Neural cell (in vitro differentiated cells): ENCODE measurements at regions not wholly inside any gene's neighbourhood (a gene's known extent, or its start where the extent isn't known, plus 50 kb on each side); places are given as distances from the start of the nearest gene placed in this dataset.

ENCODE experiments used
- H2AFZ ChIP-seq: fragments of 200-600, 300-800 bp; sonication (generic), shearing (Covaris generic); 2 replicates; pipeline ENCODE4 v1.6.0; 2014; ENCODE audit warnings: low read depth, mild to moderate bottlenecking, antibody characterized with exemption, low read length, moderate library complexity
- H3F3A ChIP-seq: fragments of 200-600 bp; shearing (Covaris generic); 2 replicates; pipeline ENCODE4 v1.6.1; 2016; ENCODE audit warnings: mild to moderate bottlenecking, moderate library complexity, mixed read lengths, antibody characterized with exemption, low read length; ENCODE audit not compliant: insufficient read depth, poor library complexity, severe bottlenecking
- H3K27ac ChIP-seq: fragments of 200-600, 300-800 bp; sonication (generic), shearing (Covaris generic); 2 replicates; pipeline ENCODE4 v1.5.1; 2014; ENCODE audit warnings: mild to moderate bottlenecking, low read length, moderate library complexity
- H3K27me3 ChIP-seq: fragments of 300-800, 200-600 bp; sonication (generic), shearing (Covaris generic); 2 replicates; pipeline ENCODE4 v1.6.0; 2014; ENCODE audit warnings: mild to moderate bottlenecking, low read depth, low read length, moderate library complexity; ENCODE audit not compliant: insufficient read depth
- H3K36me3 ChIP-seq: fragments of 300-800, 200-600 bp; sonication (generic), shearing (Covaris generic); 2 replicates; pipeline ENCODE4 v1.5.1; 2014; ENCODE audit warnings: mild to moderate bottlenecking, antibody characterized with exemption, low read length, moderate library complexity; ENCODE audit not compliant: insufficient read depth
- H3K4me2 ChIP-seq: fragments of 300-800, 200-600 bp; sonication (generic), shearing (Covaris generic); 2 replicates; pipeline ENCODE4 v1.6.0; 2014; ENCODE audit warnings: mild to moderate bottlenecking, low read length
- H3K4me3 ChIP-seq: fragments of 300-800, 200-600 bp; sonication (generic), shearing (Covaris generic); 2 replicates; pipeline ENCODE4 v1.5.1; 2014; ENCODE audit warnings: mild to moderate bottlenecking, low read length, moderate library complexity
- H3K79me2 ChIP-seq: fragments of 200-600 bp; shearing (Covaris generic); replicated peaks from 2 replicates; pipeline ENCODE4 v1.6.0; 2014; ENCODE audit warnings: mild to moderate bottlenecking, low read length, moderate library complexity; ENCODE audit not compliant: insufficient read depth
- H3K9ac ChIP-seq: fragments of 300-800, 200-600 bp; sonication (generic), shearing (Covaris generic); 2 replicates; pipeline ENCODE4 v1.6.1; 2016; ENCODE audit warnings: mild to moderate bottlenecking, low read length, mixed read lengths
- H3K9me2 ChIP-seq: fragments of 200-600 bp; shearing (Covaris generic); 2 replicates; pipeline ENCODE4 v1.6.1; 2016; ENCODE audit warnings: mild to moderate bottlenecking, low read length, mixed read lengths; ENCODE audit not compliant: insufficient read depth
- H3K9me3 ChIP-seq: fragments of 200-600, 300-800 bp; sonication (generic), shearing (Covaris generic); 2 replicates; pipeline ENCODE4 v1.6.1; 2016; ENCODE audit warnings: mild to moderate bottlenecking, mixed run types, low read length, moderate library complexity, mixed read lengths
- H4K20me1 ChIP-seq: fragments of 200-600 bp; shearing (Covaris generic); 2 replicates; pipeline ENCODE4 v1.6.1; 2016; ENCODE audit warnings: mild to moderate bottlenecking, mixed run types; ENCODE audit not compliant: insufficient read depth
- EP300 ChIP-seq: fragments of 450-650 bp; conservative IDR thresholded peaks from 2 replicates; pipeline ENCODE4 v1.6.1; 2014; ENCODE audit warnings: antibody characterized with exemption, mild to moderate bottlenecking, moderate library complexity; ENCODE audit not compliant: poor library complexity, severe bottlenecking
- EZH2 ChIP-seq: fragments of 200-600, 300-800 bp; shearing (Covaris generic), sonication (generic); IDR thresholded peaks from 2 replicates; pipeline ENCODE4 v1.6.1; 2014; ENCODE audit warnings: antibody characterized with exemption, low read length, borderline replicate concordance, mild to moderate bottlenecking; ENCODE audit not compliant: insufficient read depth, poor library complexity, severe bottlenecking
- MXI1 ChIP-seq: fragments of 450-650 bp; conservative IDR thresholded peaks from 2 replicates; pipeline ENCODE4 v1.6.1; 2014; ENCODE audit warnings: antibody characterized with exemption, mild to moderate bottlenecking; ENCODE audit not compliant: poor library complexity, severe bottlenecking
- POLR2AphosphoS5 ChIP-seq: IDR thresholded peaks from 2 replicates; pipeline ENCODE4 v1.6.1; 2012
- RAD21 ChIP-seq: fragments of 450-650 bp; conservative IDR thresholded peaks from 2 replicates; pipeline ENCODE4 v1.6.1; 2014; ENCODE audit warnings: antibody characterized with exemption, mild to moderate bottlenecking, moderate library complexity
- REST ChIP-seq: IDR thresholded peaks from 2 replicates; pipeline ENCODE4 v1.6.1; 2012; ENCODE audit warnings: borderline replicate concordance
- SMC3 ChIP-seq: fragments of 450-650 bp; conservative IDR thresholded peaks from 2 replicates; pipeline ENCODE4 v1.6.1; 2014; ENCODE audit warnings: antibody characterized with exemption, mild to moderate bottlenecking, moderate library complexity; ENCODE audit not compliant: poor library complexity
- TAF1 ChIP-seq: IDR thresholded peaks from 2 replicates; pipeline ENCODE4 v1.6.1; 2012; ENCODE audit warnings: low read depth
- TF ChIP-seq, protein P1 (sequence below): fragments of 450-650 bp; IDR thresholded peaks from 2 replicates; pipeline ENCODE4 v1.5.1; 2014; ENCODE audit warnings: antibody characterized with exemption, mild to moderate bottlenecking, moderate library complexity; ENCODE audit not compliant: poor library complexity, severe bottlenecking

GRCh38 chr11:91421641-91422040 is 803.0 kb upstream of the FAT3 start:
- H3F3A ChIP-seq = no peaks in the 10 kb centered on the region

GRCh38 chr11:91407842-91408241 is 816.8 kb upstream of the FAT3 start:
- no peak overlapping the region for H3K9ac ChIP-seq
- no peak overlapping the region for H3K4me3 ChIP-seq
- H3K27me3 ChIP-seq = no peaks in the 10 kb centered on the region
- H3K9me2 ChIP-seq = no peaks in the 10 kb centered on the region
- no peak overlapping the region for H3K4me2 ChIP-seq
- no peaks in the 10 kb centered on the region for H3K79me2 ChIP-seq
- no peaks in the 10 kb centered on the region for H3F3A ChIP-seq
- H4K20me1 ChIP-seq = no peaks in the 10 kb centered on the region
- TF ChIP-seq, protein P1, sequence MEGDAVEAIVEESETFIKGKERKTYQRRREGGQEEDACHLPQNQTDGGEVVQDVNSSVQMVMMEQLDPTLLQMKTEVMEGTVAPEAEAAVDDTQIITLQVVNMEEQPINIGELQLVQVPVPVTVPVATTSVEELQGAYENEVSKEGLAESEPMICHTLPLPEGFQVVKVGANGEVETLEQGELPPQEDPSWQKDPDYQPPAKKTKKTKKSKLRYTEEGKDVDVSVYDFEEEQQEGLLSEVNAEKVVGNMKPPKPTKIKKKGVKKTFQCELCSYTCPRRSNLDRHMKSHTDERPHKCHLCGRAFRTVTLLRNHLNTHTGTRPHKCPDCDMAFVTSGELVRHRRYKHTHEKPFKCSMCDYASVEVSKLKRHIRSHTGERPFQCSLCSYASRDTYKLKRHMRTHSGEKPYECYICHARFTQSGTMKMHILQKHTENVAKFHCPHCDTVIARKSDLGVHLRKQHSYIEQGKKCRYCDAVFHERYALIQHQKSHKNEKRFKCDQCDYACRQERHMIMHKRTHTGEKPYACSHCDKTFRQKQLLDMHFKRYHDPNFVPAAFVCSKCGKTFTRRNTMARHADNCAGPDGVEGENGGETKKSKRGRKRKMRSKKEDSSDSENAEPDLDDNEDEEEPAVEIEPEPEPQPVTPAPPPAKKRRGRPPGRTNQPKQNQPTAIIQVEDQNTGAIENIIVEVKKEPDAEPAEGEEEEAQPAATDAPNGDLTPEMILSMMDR = no peak
- TF ChIP-seq SMC3 (no peak), REST (no peak), POLR2AphosphoS5 (no peak), RAD21 (no peak), TAF1 (no peak), MXI1 (no peak), EP300 (no peak), EZH2 (no peak)
- no peak overlapping the region for H3K27ac ChIP-seq
- H3K36me3 ChIP-seq = no peaks in the 10 kb centered on the region
- no peak overlapping the region for H2AFZ ChIP-seq
- no peaks in the 10 kb centered on the region for H3K9me3 ChIP-seq

More at GRCh38 chr11:91421641-91422040, 803.0 kb upstream of the FAT3 start:
- no peaks in the 10 kb centered on the region for H3K9me2 ChIP-seq
- no peak overlapping the region for H3K9ac ChIP-seq
- H3K4me2 ChIP-seq = no peak overlapping the region
- no peak overlapping the region for H3K27ac ChIP-seq
- H3K27me3 ChIP-seq = no peaks in the 10 kb centered on the region
- TF ChIP-seq REST (no peak), POLR2AphosphoS5 (no peak), MXI1 (no peak), RAD21 (no peak), EZH2 (no peak), SMC3 (no peak), EP300 (no peak), TAF1 (no peak)
- TF ChIP-seq, protein P1 = no peak
- H4K20me1 ChIP-seq = no peaks in the 10 kb centered on the region
- no peaks in the 10 kb centered on the region for H3K9me3 ChIP-seq
- no peaks in the 10 kb centered on the region for H3K79me2 ChIP-seq
- no peak overlapping the region for H2AFZ ChIP-seq
- no peaks in the 10 kb centered on the region for H3K36me3 ChIP-seq
- H3K4me3 ChIP-seq = no peak overlapping the region
